ENCODE measurements at regions not wholly inside any gene's neighbourhood (a gene's known extent, or its start where the extent isn't known, plus 50 kb on each side); places are given as distances from the start of the nearest gene placed in this dataset.

- TF ChIP-seq CHD7 (IDR thresholded peaks at IDR 0.05; ENCODE audit: insufficient replicate concordance, low read length) (no peak), TEAD4 (IDR thresholded peaks at IDR 0.05; ENCODE audit: low read depth, low read length) (no peak), CHD1 (IDR thresholded peaks at IDR 0.05; ENCODE audit: low read depth, low read length) (no peak), CHD2 (IDR thresholded peaks at IDR 0.05; ENCODE audit: low read length) (no peak), GTF2F1 (IDR thresholded peaks at IDR 0.05; ENCODE audit: borderline replicate concordance, low read depth, low read length) (no peak), BACH1 (IDR thresholded peaks at IDR 0.05; ENCODE audit: low read length) (no peak), SAP30 (IDR thresholded peaks at IDR 0.05; ENCODE audit: insufficient read depth, insufficient replicate concordance, low read length) (no peak), SIX5 (IDR thresholded peaks at IDR 0.05; ENCODE audit: low read depth, low read length) (no peak), BRCA1 (IDR thresholded peaks at IDR 0.05; ENCODE audit: low read depth, low read length) (no peak), NANOG (IDR thresholded peaks at IDR 0.05; ENCODE audit: insufficient read depth, low read depth, low read length, poor library complexity, severe bottlenecking) (no peak), GABPA (IDR thresholded peaks at IDR 0.05; ENCODE audit: borderline replicate concordance, insufficient read depth, low read length) (no peak)
- TF ChIP-seq, protein P1, sequence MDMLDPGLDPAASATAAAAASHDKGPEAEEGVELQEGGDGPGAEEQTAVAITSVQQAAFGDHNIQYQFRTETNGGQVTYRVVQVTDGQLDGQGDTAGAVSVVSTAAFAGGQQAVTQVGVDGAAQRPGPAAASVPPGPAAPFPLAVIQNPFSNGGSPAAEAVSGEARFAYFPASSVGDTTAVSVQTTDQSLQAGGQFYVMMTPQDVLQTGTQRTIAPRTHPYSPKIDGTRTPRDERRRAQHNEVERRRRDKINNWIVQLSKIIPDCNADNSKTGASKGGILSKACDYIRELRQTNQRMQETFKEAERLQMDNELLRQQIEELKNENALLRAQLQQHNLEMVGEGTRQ (IDR thresholded peaks at IDR 0.05; ENCODE audit: low read length) = no peak
Observed at GRCh38 chr12:39043424-39043822, 138.0 kb upstream of the CPNE8 start (continued).
